GM23338 (cell line): ENCODE measurements at regions not wholly inside any gene's neighbourhood (a gene's known extent, or its start where the extent isn't known, plus 50 kb on each side); places are given as distances from the start of the nearest gene placed in this dataset.

ENCODE experiments used
- CREB1 ChIP-seq: fragments of 250-450 bp; sonication (Bioruptor Pico); IDR thresholded peaks from 2 replicates; pipeline ENCODE4 v1.5.0; 2020; ENCODE audit warnings: low read depth, mild to moderate bottlenecking, moderate library complexity
- CTCF ChIP-seq, 2 experiments: fragments of 200-600 bp in 1 of 2; sonication (generic) in 1 of 2; conservative IDR thresholded peaks; 2 replicates each; pipeline versions ENCODE4 v1.5.1 to v1.6.1; 2016 to 2017; ENCODE audit warnings: antibody characterized with exemption in 2 of 2, low read depth in 2 of 2, mild to moderate bottlenecking in 2 of 2, moderate library complexity in 1 of 2
- EZH2 ChIP-seq: fragments of 200-600 bp; sonication (generic); IDR thresholded peaks from one replicate; pipeline ENCODE4 v1.8.0; 2017; ENCODE audit warnings: antibody characterized with exemption, mild to moderate bottlenecking, low read depth; ENCODE audit not compliant: unreplicated experiment
- EZH2phosphoT487 ChIP-seq: fragments of 200-600 bp; sonication (generic); IDR thresholded peaks from one replicate; pipeline ENCODE4 v1.8.1; 2018; ENCODE audit warnings: antibody characterized with exemption; ENCODE audit not compliant: unreplicated experiment
- JUNB ChIP-seq: IDR thresholded peaks from one replicate; pipeline ENCODE4 v1.6.1; 2016; ENCODE audit warnings: antibody characterized with exemption; ENCODE audit not compliant: unreplicated experiment
- NANOG ChIP-seq: IDR thresholded peaks from 2 replicates; pipeline ENCODE4 v1.6.1; 2016; ENCODE audit warnings: antibody characterized with exemption, borderline replicate concordance
- POLR2AphosphoS5 ChIP-seq: IDR thresholded peaks from 2 replicates; pipeline ENCODE4 v1.6.1; 2016; ENCODE audit warnings: antibody characterized with exemption, low read depth
- STAT1 ChIP-seq: IDR thresholded peaks from one replicate; pipeline ENCODE4 v1.6.1; 2016; ENCODE audit warnings: antibody characterized with exemption; ENCODE audit not compliant: unreplicated experiment
- ZNF114 ChIP-seq: fragments of 250-450 bp; sonication (Bioruptor Pico); IDR thresholded peaks from 2 replicates; pipeline ENCODE4 v1.5.0; 2020; ENCODE audit warnings: mild to moderate bottlenecking, moderate library complexity
- ZNF331 ChIP-seq: fragments of 250-450 bp; sonication (Bioruptor Pico); IDR thresholded peaks from 2 replicates; pipeline ENCODE4 v1.5.0; 2020; ENCODE audit warnings: low read depth, mild to moderate bottlenecking, moderate library complexity
- TF ChIP-seq, protein P1 (sequence below): fragments of 250-450 bp; sonication (Bioruptor Pico); IDR thresholded peaks from 2 replicates; pipeline ENCODE4 v1.5.0; 2020; ENCODE audit warnings: mild to moderate bottlenecking, moderate library complexity
- TF ChIP-seq, protein P2 (sequence below): IDR thresholded peaks from one replicate; pipeline ENCODE4 v1.6.1; 2018; ENCODE audit warnings: antibody characterized with exemption; ENCODE audit not compliant: unreplicated experiment
- TF ChIP-seq, protein P3 (sequence below): IDR thresholded peaks from 2 replicates; pipeline ENCODE4 v1.6.1; 2016; ENCODE audit warnings: antibody characterized with exemption

- TF ChIP-seq CREB1 (CRISPR knock-in tag) (no peak), CTCF (conservative IDR thresholded peaks at IDR 0.05; ENCODE audit: low read depth in 2 of 2) (no peak), POLR2AphosphoS5 (no peak), EZH2 (no peak), ZNF114 (CRISPR knock-in tag) (no peak), STAT1 (no peak), EZH2phosphoT487 (no peak), JUNB (no peak), NANOG (no peak), ZNF331 (no peak)
- TF ChIP-seq, protein P1, sequence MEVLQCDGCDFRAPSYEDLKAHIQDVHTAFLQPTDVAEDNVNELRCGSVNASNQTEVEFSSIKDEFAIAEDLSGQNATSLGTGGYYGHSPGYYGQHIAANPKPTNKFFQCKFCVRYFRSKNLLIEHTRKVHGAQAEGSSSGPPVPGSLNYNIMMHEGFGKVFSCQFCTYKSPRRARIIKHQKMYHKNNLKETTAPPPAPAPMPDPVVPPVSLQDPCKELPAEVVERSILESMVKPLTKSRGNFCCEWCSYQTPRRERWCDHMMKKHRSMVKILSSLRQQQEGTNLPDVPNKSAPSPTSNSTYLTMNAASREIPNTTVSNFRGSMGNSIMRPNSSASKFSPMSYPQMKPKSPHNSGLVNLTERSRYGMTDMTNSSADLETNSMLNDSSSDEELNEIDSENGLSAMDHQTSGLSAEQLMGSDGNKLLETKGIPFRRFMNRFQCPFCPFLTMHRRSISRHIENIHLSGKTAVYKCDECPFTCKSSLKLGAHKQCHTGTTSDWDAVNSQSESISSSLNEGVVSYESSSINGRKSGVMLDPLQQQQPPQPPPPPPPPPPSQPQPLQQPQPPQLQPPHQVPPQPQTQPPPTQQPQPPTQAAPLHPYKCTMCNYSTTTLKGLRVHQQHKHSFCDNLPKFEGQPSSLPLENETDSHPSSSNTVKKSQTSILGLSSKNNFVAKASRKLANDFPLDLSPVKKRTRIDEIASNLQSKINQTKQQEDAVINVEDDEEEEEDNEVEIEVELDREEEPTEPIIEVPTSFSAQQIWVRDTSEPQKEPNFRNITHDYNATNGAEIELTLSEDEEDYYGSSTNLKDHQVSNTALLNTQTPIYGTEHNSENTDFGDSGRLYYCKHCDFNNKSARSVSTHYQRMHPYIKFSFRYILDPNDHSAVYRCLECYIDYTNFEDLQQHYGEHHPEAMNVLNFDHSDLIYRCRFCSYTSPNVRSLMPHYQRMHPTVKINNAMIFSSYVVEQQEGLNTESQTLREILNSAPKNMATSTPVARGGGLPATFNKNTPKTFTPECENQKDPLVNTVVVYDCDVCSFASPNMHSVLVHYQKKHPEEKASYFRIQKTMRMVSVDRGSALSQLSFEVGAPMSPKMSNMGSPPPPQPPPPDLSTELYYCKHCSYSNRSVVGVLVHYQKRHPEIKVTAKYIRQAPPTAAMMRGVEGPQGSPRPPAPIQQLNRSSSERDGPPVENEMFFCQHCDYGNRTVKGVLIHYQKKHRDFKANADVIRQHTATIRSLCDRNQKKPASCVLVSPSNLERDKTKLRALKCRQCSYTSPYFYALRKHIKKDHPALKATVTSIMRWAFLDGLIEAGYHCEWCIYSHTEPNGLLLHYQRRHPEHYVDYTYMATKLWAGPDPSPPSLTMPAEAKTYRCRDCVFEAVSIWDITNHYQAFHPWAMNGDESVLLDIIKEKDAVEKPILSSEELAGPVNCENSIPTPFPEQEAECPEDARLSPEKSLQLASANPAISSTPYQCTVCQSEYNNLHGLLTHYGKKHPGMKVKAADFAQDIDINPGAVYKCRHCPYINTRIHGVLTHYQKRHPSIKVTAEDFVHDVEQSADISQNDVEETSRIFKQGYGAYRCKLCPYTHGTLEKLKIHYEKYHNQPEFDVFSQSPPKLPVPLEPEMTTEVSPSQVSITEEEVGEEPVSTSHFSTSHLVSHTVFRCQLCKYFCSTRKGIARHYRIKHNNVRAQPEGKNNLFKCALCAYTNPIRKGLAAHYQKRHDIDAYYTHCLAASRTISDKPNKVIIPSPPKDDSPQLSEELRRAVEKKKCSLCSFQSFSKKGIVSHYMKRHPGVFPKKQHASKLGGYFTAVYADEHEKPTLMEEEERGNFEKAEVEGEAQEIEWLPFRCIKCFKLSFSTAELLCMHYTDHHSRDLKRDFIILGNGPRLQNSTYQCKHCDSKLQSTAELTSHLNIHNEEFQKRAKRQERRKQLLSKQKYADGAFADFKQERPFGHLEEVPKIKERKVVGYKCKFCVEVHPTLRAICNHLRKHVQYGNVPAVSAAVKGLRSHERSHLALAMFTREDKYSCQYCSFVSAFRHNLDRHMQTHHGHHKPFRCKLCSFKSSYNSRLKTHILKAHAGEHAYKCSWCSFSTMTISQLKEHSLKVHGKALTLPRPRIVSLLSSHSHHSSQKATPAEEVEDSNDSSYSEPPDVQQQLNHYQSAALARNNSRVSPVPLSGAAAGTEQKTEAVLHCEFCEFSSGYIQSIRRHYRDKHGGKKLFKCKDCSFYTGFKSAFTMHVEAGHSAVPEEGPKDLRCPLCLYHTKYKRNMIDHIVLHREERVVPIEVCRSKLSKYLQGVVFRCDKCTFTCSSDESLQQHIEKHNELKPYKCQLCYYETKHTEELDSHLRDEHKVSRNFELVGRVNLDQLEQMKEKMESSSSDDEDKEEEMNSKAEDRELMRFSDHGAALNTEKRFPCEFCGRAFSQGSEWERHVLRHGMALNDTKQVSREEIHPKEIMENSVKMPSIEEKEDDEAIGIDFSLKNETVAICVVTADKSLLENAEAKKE (CRISPR knock-in tag) = no peak
- TF ChIP-seq, protein P2, sequence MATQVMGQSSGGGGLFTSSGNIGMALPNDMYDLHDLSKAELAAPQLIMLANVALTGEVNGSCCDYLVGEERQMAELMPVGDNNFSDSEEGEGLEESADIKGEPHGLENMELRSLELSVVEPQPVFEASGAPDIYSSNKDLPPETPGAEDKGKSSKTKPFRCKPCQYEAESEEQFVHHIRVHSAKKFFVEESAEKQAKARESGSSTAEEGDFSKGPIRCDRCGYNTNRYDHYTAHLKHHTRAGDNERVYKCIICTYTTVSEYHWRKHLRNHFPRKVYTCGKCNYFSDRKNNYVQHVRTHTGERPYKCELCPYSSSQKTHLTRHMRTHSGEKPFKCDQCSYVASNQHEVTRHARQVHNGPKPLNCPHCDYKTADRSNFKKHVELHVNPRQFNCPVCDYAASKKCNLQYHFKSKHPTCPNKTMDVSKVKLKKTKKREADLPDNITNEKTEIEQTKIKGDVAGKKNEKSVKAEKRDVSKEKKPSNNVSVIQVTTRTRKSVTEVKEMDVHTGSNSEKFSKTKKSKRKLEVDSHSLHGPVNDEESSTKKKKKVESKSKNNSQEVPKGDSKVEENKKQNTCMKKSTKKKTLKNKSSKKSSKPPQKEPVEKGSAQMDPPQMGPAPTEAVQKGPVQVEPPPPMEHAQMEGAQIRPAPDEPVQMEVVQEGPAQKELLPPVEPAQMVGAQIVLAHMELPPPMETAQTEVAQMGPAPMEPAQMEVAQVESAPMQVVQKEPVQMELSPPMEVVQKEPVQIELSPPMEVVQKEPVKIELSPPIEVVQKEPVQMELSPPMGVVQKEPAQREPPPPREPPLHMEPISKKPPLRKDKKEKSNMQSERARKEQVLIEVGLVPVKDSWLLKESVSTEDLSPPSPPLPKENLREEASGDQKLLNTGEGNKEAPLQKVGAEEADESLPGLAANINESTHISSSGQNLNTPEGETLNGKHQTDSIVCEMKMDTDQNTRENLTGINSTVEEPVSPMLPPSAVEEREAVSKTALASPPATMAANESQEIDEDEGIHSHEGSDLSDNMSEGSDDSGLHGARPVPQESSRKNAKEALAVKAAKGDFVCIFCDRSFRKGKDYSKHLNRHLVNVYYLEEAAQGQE = no peak
- TF ChIP-seq, protein P3, sequence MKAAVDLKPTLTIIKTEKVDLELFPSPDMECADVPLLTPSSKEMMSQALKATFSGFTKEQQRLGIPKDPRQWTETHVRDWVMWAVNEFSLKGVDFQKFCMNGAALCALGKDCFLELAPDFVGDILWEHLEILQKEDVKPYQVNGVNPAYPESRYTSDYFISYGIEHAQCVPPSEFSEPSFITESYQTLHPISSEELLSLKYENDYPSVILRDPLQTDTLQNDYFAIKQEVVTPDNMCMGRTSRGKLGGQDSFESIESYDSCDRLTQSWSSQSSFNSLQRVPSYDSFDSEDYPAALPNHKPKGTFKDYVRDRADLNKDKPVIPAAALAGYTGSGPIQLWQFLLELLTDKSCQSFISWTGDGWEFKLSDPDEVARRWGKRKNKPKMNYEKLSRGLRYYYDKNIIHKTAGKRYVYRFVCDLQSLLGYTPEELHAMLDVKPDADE = no peak
Measured at GRCh38 chr3:74891312-74891711, 276.9 kb upstream of the CNTN3 start.
